Epithelial cell of prostate (primary cell): ENCODE measurements at regions not wholly inside any gene's neighbourhood (a gene's known extent, or its start where the extent isn't known, plus 50 kb on each side); places are given as distances from the start of the nearest gene placed in this dataset.

Experiments used
- DNase-seq: peaks from one replicate; pipeline ENCODE4 v3.0.0-alpha.2; 2011; ENCODE audit warnings: low read depth, low spot score
- H3K27ac ChIP-seq: fragments of 450-650 bp; 2 replicates; pipeline ENCODE4 v1.5.1; 2017; ENCODE audit warnings: mild to moderate bottlenecking

DNA sequence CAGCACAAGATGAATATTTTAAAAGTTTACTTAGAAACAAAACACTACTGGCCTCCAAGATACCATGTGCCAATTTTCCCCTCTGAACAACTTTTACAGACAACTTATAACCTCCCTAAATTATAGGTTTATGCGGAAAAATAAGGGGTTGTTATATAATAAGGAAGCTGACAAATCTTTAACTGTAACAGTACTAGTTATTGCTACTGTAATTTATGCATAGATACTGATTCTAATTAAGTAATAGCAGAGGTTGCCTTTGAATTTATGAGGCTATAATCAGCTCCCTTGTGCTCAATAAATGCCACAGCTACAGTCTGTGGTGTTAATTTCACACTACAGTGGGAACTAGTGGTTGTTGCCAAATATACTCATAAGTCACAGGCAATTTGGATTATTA, 291.3 kb upstream of the PCSK5 start:
- no peak for DNase-seq
- H3K27ac ChIP-seq: no peak overlapping the region

- DNase-seq: no peak
- no peak overlapping the region for H3K27ac ChIP-seq
Observed at GRCh38 chr9:75601280-75601679, 289.2 kb upstream of the PCSK5 start.

GRCh38 chr9:75602060-75602459, 288.4 kb upstream of the PCSK5 start:
- DNase-seq: no peak
- H3K27ac ChIP-seq: no peak overlapping the region

DNA sequence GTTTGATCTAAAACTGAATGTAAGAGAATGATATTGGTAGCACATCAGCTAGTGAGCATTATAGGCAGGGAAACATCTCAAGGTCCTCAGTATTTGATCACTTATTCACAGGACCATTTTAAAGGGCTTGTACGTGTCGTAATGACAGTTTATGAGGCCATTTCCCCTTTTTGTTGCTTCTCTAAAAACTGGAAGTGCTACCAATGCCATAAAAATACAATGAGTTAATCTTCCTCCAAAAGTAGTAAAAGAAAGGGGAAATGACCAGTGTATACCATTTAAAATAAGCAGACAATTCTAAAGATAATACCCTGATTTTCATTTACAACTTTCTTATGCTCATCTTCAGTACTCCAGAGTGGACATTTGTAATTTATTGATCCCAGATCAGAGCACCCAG, 285.8 kb upstream of the PCSK5 start:
- H3K27ac ChIP-seq: no peak overlapping the region
- no peak for DNase-seq

- no peak for DNase-seq
- H3K27ac ChIP-seq: no peak overlapping the region
Observed at GRCh38 chr9:75607521-75607920, 283.0 kb upstream of the PCSK5 start.

GRCh38 chr9:75609401-75609800, 281.1 kb upstream of the PCSK5 start:
- H3K27ac ChIP-seq: no peak overlapping the region
- DNase-seq: no peak

DNA sequence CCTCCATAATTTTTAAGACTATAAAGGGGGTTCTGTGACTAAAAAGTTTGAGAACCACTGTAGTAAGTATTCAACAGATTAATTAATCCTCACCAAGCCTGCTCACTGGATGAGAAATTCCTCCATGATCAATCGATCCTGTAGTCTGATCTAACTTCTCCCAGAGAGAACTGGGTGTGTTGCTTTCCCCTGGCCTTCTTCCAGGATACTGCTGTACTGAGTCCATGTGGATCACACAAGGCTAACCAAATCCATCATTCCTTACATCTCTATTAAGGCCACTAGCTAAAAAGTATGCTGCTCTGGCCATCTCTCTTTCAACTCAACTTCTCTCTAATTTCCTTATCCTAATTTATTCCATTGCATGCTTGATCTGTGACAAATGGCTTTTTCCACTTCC, 280.2 kb upstream of the PCSK5 start:
- DNase-seq: no peak
- H3K27ac ChIP-seq: no peak overlapping the region

- no peak overlapping the region for H3K27ac ChIP-seq
- no peak for DNase-seq
Observed at GRCh38 chr9:75612205-75612604, 278.3 kb upstream of the PCSK5 start.

- H3K27ac ChIP-seq: no peak overlapping the region
- DNase-seq: no peak
Observed at GRCh38 chr9:75612754-75613153, 277.7 kb upstream of the PCSK5 start.

- H3K27ac ChIP-seq: no peak overlapping the region
- DNase-seq: no peak
Observed at GRCh38 chr9:75615284-75615683, 275.2 kb upstream of the PCSK5 start.

GRCh38 chr9:75616052-75616451, 274.4 kb upstream of the PCSK5 start:
- no peak for DNase-seq
- H3K27ac ChIP-seq: no peak overlapping the region

DNA sequence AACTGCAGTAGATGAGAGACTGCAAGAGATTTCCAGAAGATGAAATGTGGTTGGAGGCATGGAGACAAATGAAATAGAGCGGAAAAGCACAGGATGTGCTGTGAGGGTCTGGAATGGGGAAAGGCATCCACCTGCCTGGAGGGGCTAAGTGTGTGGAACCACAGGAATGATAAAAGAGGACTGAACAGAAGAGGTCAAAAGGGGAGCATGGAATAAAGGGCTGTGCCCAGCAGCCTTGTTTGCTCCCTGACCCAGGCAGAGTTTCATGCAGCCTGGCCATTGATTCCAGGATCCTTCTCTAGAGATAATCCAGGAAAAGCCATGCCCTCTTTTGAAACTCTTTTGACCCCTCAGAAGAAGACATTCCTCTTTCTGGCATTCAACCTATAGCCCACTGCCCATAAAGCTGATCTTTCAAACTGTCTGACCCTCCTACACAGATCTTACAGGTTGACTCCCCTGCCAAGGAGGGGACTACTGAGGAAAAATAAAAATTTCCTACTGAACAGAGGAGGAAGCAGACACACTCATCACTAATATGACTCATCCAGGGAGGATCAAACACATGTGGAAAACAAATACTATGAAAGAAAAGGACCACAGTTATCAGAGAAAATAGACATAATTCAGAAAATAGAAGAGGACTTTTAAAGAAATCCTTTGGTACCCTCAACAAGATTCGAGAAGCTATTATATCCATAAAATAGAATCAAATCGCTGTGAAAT, 273.5 kb upstream of the PCSK5 start:
- H3K27ac ChIP-seq: no peak overlapping the region
- no peak for DNase-seq

GRCh38 chr9:75623462-75623861, 267.0 kb upstream of the PCSK5 start:
- DNase-seq: no peak
- no peak overlapping the region for H3K27ac ChIP-seq

DNA sequence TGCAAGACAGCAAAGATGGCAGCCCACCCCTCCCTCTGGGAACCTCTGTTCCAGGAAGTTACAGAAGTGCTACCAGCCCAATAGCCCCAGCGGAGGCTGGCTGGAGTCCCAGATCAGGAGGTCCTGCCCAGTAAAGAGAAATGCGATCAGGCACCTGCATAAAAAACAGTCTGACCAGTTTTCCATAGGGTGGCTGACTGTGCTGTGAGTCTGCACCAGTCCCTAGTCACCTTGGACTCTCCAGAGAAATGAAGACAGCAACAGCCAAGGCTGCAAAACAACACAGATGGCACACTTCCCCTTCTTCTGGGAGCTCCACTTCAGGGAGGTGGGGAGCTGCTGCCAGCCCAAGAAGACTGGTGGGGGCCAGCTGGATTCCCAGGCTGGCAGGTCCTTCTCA, 265.5 kb upstream of the PCSK5 start:
- no peak for DNase-seq
- no peak overlapping the region for H3K27ac ChIP-seq

GRCh38 chr9:75626860-75627259, 263.6 kb upstream of the PCSK5 start:
- no peak for DNase-seq

GRCh38 chr9:75628952-75629351, 261.5 kb upstream of the PCSK5 start:
- no peak for DNase-seq
- H3K27ac ChIP-seq: no peak overlapping the region

More at GRCh38 chr9:75626860-75627259, 263.6 kb upstream of the PCSK5 start:
- H3K27ac ChIP-seq: no peak overlapping the region

DNA sequence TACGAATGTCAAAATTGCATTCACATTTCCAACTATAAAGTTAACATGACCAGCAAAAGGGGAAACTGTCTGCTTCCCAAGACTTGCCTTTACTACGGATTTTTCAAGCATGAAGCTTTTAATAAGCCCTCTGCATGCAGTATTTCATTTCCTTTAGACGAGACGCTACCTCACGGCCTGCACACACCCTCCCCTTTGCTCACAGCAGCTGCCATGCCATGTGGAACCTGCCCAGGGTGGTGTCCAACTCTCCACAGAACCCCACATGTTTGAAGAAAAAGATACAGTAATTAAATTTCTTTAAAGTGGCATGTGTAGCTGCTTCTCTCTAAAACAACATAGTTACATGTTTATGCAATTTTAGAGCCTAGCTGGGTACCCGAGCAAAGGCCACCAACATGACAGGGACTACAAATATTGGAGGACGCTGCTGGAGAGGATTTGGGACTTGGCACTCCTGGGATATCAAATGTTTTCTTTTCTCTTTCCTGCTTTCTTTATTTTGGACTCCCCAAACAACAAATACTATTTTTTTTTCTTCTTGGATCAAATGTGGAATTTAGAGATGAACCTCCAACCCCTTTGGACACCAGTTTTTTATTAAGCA, 256.9 kb upstream of the PCSK5 start:
- no peak overlapping the region for H3K27ac ChIP-seq
- DNase-seq: no peak

DNA sequence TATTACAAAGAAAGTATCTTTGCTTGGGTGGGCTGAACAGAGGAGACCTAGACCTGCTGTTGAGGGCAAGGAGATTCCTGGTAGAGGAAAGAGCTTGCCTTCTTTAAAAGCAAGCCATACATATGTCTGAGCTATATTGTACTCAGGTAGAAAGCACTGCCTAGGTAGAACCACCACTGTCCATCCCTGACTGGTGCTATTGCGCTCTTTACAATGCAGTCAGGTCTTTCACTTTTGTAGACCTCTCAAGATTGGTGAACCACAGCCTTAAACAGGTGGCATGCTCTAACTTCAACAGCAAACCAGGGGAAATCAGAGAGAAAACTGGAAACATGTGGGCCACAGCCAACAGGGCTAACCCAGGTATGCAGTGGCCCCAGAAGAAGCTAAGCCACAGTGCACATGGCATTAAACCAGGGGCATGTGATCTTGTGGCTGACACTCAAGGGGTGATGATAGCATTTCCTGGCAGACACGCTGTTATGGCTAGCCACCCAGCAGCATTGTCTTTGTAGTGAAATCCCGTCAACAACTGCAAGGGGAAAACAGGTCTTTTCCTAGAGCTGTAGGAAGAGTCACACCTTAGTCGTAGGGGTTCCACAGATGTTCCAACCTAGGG, 253.9 kb upstream of the PCSK5 start:
- DNase-seq: no peak

GRCh38 chr9:75639971-75640610, 250.4 kb upstream of the PCSK5 start:
- DNase-seq: no peak
- no peak overlapping the region for H3K27ac ChIP-seq

More for the DNA sequence above, 253.9 kb upstream of the PCSK5 start:
- H3K27ac ChIP-seq: no peak overlapping the region

DNA sequence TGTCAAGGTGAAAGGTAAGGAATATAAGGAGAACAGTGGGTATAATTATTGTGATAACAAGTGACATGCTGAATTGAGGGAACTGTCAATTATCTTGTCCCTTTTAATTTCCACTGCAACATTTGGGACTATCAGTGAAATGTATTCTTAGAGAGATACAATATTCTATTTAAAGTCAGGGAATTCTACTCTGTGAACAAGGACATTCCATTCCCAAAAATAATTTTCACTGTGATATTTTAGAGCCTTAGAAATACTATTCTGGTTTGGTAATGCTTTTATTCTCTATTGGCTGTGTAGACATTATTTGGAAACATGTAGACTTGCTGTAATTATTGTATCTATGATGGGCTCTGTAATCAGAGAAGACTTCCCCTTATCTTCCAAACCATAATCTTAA, 248.0 kb upstream of the PCSK5 start:
- no peak for DNase-seq
- H3K27ac ChIP-seq: no peak overlapping the region

GRCh38 chr9:75644649-75645048, 245.8 kb upstream of the PCSK5 start:
- H3K27ac ChIP-seq: no peak overlapping the region
- DNase-seq: no peak
